Endothelial cell of umbilical vein (primary cell): ENCODE measurements at regions not wholly inside any gene's neighbourhood (a gene's known extent, or its start where the extent isn't known, plus 50 kb on each side); places are given as distances from the start of the nearest gene placed in this dataset.

Experiments
- BruUV-seq: library from RNA; stranded (reverse); fragments of 400-500 nt; replicated peaks from 2 replicates; lab custom pipeline; 2021; lab: Mats Ljungman, UMichigan
- CTCF ChIA-PET: fragments of 300-600, 350-600 bp; sonication (Branson Sonifier 250); formaldehyde crosslinking; loops from one replicate; lab custom pipeline; 2021; ENCODE audit warnings: antibody characterized with exemption, inconsistent platforms; lab: Charles Lee
- POLR2A ChIA-PET: fragments of 300-600, 350-600 bp; sonication (Branson Sonifier 250); formaldehyde crosslinking; loops from one replicate; lab custom pipeline; 2021; ENCODE audit warnings: antibody characterized with exemption, inconsistent platforms; lab: Charles Lee
- DNase-seq: peaks from one replicate; pipeline ENCODE4 v3.0.0-alpha.2; 2011; ENCODE audit warnings: low read depth, low spot score
- FAIRE-seq: peaks from 2 replicates; lab custom pipeline; 2011; peaks lifted over from hg19 to GRCh38; lab: Jason Lieb, UNC
- H2AFZ ChIP-seq: 2 replicates; pipeline ENCODE4 v1.6.0; 2012; ENCODE audit warnings: low read depth, low read length, control low read depth, inconsistent platforms
- H3K27ac ChIP-seq: 2 replicates; pipeline ENCODE4 v1.5.1; 2011; ENCODE audit warnings: low read depth, mild to moderate bottlenecking, control low read depth, low read length, moderate library complexity; ENCODE audit not compliant: insufficient read depth
- H3K27me3 ChIP-seq, 2 experiments: 2 replicates each; pipeline versions ENCODE4 v1.6.0 to v1.6.1; 2011; ENCODE audit warnings: low read length in 2 of 2, mixed read lengths in 1 of 2; ENCODE audit not compliant: control insufficient read depth in 2 of 2, insufficient read depth in 2 of 2
- H3K36me3 ChIP-seq, 2 experiments: 2 replicates in 1 of 2; 3 replicates in 1 of 2; pipeline ENCODE4 v1.5.1; 2011; ENCODE audit warnings: low read length in 2 of 2, mild to moderate bottlenecking in 1 of 2, moderate library complexity in 1 of 2; ENCODE audit not compliant: control insufficient read depth in 2 of 2, insufficient read depth in 2 of 2; ENCODE audit errors: extremely low read depth in 1 of 2
- H3K4me1 ChIP-seq: 3 replicates; pipeline ENCODE4 v1.5.1; 2011; ENCODE audit warnings: mild to moderate bottlenecking, low read length; ENCODE audit not compliant: control insufficient read depth, insufficient read depth; ENCODE audit errors: extremely low read depth
- H3K4me2 ChIP-seq: 2 replicates; pipeline ENCODE4 v1.6.1; 2011; ENCODE audit warnings: low read length, control low read depth, mixed read lengths; ENCODE audit not compliant: insufficient read depth
- H3K4me3 ChIP-seq, 3 experiments: fragments of 200-600 bp in 1 of 3; sonication (generic), shearing (Covaris generic) in 1 of 3; replicated peaks in 1 of 3; 2 replicates each; pipeline ENCODE4 v1.5.1; 2011 to 2016; ENCODE audit warnings: control low read depth in 3 of 3, low read length in 3 of 3, mild to moderate bottlenecking in 2 of 3, inconsistent platforms in 1 of 3, low read depth in 1 of 3, moderate library complexity in 1 of 3; ENCODE audit not compliant: insufficient read depth in 1 of 3
- H3K79me2 ChIP-seq: 2 replicates; pipeline ENCODE4 v1.6.0; 2012; ENCODE audit warnings: low read length, inconsistent platforms; ENCODE audit not compliant: control insufficient read depth, insufficient read depth
- H3K9ac ChIP-seq: replicated peaks from 2 replicates; pipeline ENCODE3; 2011; ENCODE audit warnings: low read length, control low read depth; ENCODE audit not compliant: insufficient read depth; ENCODE audit errors: extremely low read depth
- H3K9me1 ChIP-seq: replicated peaks from 3 replicates; pipeline ENCODE4 v1.6.0; 2011; ENCODE audit warnings: mild to moderate bottlenecking, low read length; ENCODE audit not compliant: control insufficient read depth, insufficient read depth; ENCODE audit errors: extremely low read depth
- H3K9me3 ChIP-seq: replicated peaks from 2 replicates; pipeline ENCODE4 v1.5.1; 2012; ENCODE audit warnings: low read length, inconsistent platforms; ENCODE audit not compliant: control insufficient read depth, insufficient read depth
- H4K20me1 ChIP-seq: replicated peaks from 2 replicates; pipeline ENCODE3; 2011; ENCODE audit warnings: mild to moderate bottlenecking, low read length; ENCODE audit not compliant: control insufficient read depth, insufficient read depth; ENCODE audit errors: extremely low read depth
- CTCF ChIP-seq, 2 donors: IDR thresholded peaks; 1 replicate in 1 of 2; 2 replicates in 1 of 2; pipeline ENCODE4 v1.5.1; 2011; ENCODE audit warnings: low read length in 2 of 2, mild to moderate bottlenecking in 2 of 2, moderate library complexity in 2 of 2, control low read depth in 1 of 2, inconsistent platforms in 1 of 2, low read depth in 1 of 2; ENCODE audit not compliant: insufficient read depth in 1 of 2; ENCODE audit errors: extremely low read depth in 1 of 2
- EZH2 ChIP-seq: IDR thresholded peaks from 2 replicates; pipeline ENCODE4 v1.6.1; 2012; ENCODE audit warnings: borderline replicate concordance, low read depth, mild to moderate bottlenecking, moderate library complexity, low read length, inconsistent platforms; ENCODE audit not compliant: severe bottlenecking
- FOS ChIP-seq: IDR thresholded peaks from 2 replicates; pipeline ENCODE4 v1.6.1; 2011; ENCODE audit warnings: mild to moderate bottlenecking, low read length, moderate library complexity, borderline replicate concordance; ENCODE audit not compliant: insufficient read depth
- GATA2 ChIP-seq: IDR thresholded peaks from 2 replicates; pipeline ENCODE4 v1.7.0; 2011; ENCODE audit warnings: low read depth, mild to moderate bottlenecking, moderate library complexity, mixed read lengths, low read length; ENCODE audit not compliant: insufficient read length, insufficient read depth
- JUN ChIP-seq: IDR thresholded peaks from 2 replicates; pipeline ENCODE4 v1.6.1; 2011; ENCODE audit warnings: borderline replicate concordance, low read depth; ENCODE audit not compliant: insufficient read length, insufficient read depth
- MAX ChIP-seq: IDR thresholded peaks from 2 replicates; pipeline ENCODE4 v1.6.1; 2011; ENCODE audit not compliant: insufficient read depth, insufficient read length
- MYC ChIP-seq: IDR thresholded peaks from one replicate; pipeline ENCODE4 v1.6.1; 2011; ENCODE audit warnings: mild to moderate bottlenecking, low read depth, low read length
- POLR2A ChIP-seq: IDR thresholded peaks from 2 replicates; pipeline ENCODE4 v1.6.1; 2012; ENCODE audit warnings: low read depth, mild to moderate bottlenecking, control low read depth, low read length
- POLR2AphosphoS5 ChIP-seq: IDR thresholded peaks from 2 replicates; pipeline ENCODE4 v1.6.1; 2012; ENCODE audit warnings: low read depth, mild to moderate bottlenecking, control low read depth, low read length, moderate library complexity; ENCODE audit not compliant: insufficient read depth
- dilution Hi-C: fragments of 300-500 bp; cut with MboI; formaldehyde crosslinking; loops from one replicate; pipeline ENCODE4 v1.15.0; 2019; ENCODE audit warnings: low sequenced_read_pairs; ENCODE audit not compliant: extremely low pct_ligation_motif_present
- intact Hi-C: fragments of 100-400 bp; cut with micrococcal nuclease; formaldehyde crosslinking; loops from one replicate; pipeline ENCODE4 v1.10.0; 2022

DNA sequence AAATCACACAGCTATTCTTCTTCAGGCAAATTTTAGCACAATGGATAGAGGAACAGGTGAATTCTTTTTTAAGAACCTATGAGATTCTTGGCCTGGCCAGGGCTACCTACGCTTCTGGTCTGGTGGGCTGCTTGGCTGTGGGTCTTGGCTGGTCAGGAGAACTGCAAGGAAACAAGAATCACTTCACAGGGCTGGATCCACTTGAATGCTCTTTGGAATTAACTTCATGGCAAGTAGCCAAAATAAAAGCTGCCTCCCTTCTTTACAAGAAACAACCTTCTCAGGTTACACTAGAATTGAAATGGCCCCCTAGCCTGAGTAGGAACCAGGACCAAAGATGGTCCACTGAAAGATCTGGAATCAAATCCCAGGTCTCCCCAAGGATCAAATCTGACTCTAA lies 519.1 kb downstream of the IQCM start:
- H2AFZ ChIP-seq, result no peak overlapping the region

More for the DNA sequence above, 519.1 kb downstream of the IQCM start:
- intact Hi-C loops (no loop called here), dilution Hi-C loops (no loop called here)
- no TSS peak for BruUV-seq
- DNase-seq (no peak), FAIRE-seq (no peak)
- Histone ChIP-seq H3K4me2 (no peak overlapping the region), H3K9ac (no peak overlapping the region), H3K27ac (no peak overlapping the region), H3K36me3 (no peaks in the 10 kb centered on the region), H3K79me2 (no peaks in the 10 kb centered on the region), H3K9me3 (no peaks in the 10 kb centered on the region), H3K4me1 (no peaks in the 10 kb centered on the region), H3K27me3 (no peaks in the 10 kb centered on the region), H3K4me3 (no peak overlapping the region), H4K20me1 (no peaks in the 10 kb centered on the region), H3K9me1 (no peaks in the 10 kb centered on the region)
- POLR2A ChIA-PET, result no interaction called here
- CTCF ChIA-PET, result no interaction called here
- TF ChIP-seq POLR2AphosphoS5 (no peak), JUN (no peak), FOS (no peak), MYC (no peak), CTCF (IDR thresholded peaks at IDR 0.05; ENCODE audit: extremely low read depth in 1 of 2, insufficient read depth in 1 of 2, low read depth in 1 of 2, low read length in 2 of 2) (no peak), EZH2 (no peak), GATA2 (no peak), MAX (no peak), POLR2A (no peak)
